ENCODE measurements at regions not wholly inside any gene's neighbourhood (a gene's known extent, or its start where the extent isn't known, plus 50 kb on each side); places are given as distances from the start of the nearest gene placed in this dataset.

- TF ChIP-seq CTCF (conservative IDR thresholded peaks at IDR 0.05; ENCODE audit: low read depth in 2 of 2) (no peak), REST (IDR thresholded peaks at IDR 0.05; ENCODE audit: unreplicated experiment) (no peak), POLR2AphosphoS5 (IDR thresholded peaks at IDR 0.05; ENCODE audit: low read depth) (no peak)
Observed at GRCh38 chr5:131107128-131107527, 57.9 kb downstream of the HINT1 start.

Data from GM23338 (cell line).